ENCODE measurements at regions not wholly inside any gene's neighbourhood (a gene's known extent, or its start where the extent isn't known, plus 50 kb on each side); places are given as distances from the start of the nearest gene placed in this dataset.
"Not testable (repeated sequence)": the region's sequence is repeated elsewhere in the genome, so short reads cannot be mapped to it uniquely, and the experiment has no call there.

DNA sequence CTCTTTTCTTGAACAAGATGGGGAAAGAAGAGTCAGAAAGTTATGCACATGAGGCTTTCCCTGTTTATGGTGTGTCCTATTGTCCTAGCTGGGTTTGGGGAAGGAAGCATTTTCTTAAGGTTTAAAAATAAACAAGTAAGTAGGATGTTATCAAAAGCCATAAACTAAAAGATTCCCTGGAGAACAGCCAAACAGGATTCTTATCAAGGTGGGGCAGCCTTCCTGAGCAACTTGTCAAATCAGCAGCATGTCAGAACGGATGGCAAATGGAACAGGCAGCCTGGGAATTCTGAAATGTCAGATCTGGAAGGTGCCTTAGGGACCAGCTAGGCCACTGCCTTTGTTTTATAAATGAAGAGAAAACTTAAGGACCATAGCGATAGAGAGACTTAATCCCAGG lies 152.2 kb upstream of the RGS6 start:
- no peak overlapping the region for H3K27ac Mint-ChIP-seq (ENCODE audit: low read depth)
- ATAC-seq (replicated peaks; ENCODE audit: extremely low read depth, poor library complexity, severe bottlenecking) (no peak), DNase-seq (ENCODE audit: low spot score in 2 of 2) (no peak)
- H3K4me3 Mint-ChIP-seq, result no peak overlapping the region
- no peaks in the 10 kb centered on the region for H3K36me3 Mint-ChIP-seq (ENCODE audit: insufficient read depth)
- H3K27me3 Mint-ChIP-seq, result peaks cover 22% of the 10 kb centered on the region
- no peaks in the 10 kb centered on the region for H3K9me3 Mint-ChIP-seq
- peaks cover 6% of the 10 kb centered on the region for H3K4me1 Mint-ChIP-seq

DNA sequence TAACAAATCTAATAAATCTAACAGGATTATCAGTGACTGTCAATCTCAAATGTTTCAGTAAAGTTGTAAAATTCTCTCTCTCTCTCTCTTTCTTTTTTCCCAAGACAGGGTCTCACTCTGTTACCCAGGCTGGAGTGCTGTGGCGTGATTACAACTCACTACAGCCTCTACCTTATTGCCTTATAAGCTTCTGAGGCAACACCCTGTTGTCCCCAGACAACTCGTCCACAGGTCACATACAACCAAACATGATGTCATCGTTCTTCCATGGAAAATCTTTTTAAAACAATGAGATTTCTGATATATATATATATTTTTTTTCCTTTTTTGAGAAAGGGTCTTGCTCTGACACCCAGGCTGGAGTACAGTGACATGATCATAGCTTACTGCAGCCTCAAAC lies 151.4 kb upstream of the RGS6 start:
- H3K36me3 Mint-ChIP-seq (ENCODE audit: insufficient read depth), result no peaks in the 10 kb centered on the region
- H3K9me3 Mint-ChIP-seq, result no peaks in the 10 kb centered on the region
- no peak for ATAC-seq (replicated peaks; ENCODE audit: extremely low read depth, poor library complexity, severe bottlenecking)
- H3K4me1 Mint-ChIP-seq, result peaks cover 6% of the 10 kb centered on the region
- H3K27ac Mint-ChIP-seq (ENCODE audit: low read depth), result no peak overlapping the region
- peaks cover 22% of the 10 kb centered on the region for H3K27me3 Mint-ChIP-seq
- H3K4me3 Mint-ChIP-seq, result no peak overlapping the region
- DNase-seq (ENCODE audit: low spot score in 2 of 2), result no peak

DNA sequence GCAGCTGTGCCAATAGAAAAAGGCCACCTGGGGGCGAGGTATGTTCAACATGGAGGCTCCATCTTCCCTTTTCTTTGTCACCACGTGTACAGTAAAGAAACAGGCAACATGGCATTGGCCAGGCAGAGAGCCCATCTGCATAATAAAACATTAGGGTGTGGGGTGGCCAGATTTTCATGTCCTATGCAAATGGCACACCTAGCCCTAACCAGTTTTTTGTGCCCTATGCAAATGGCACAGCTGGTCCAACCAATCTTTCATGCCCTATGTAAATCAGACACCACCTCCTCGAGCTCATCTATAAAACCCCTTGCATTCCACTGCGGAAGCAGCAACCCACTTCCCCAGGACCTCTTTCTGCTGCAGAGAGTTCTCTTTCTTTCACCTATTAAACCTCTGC lies 149.1 kb upstream of the RGS6 start:
- ATAC-seq (replicated peaks; ENCODE audit: extremely low read depth, poor library complexity, severe bottlenecking) (no peak), DNase-seq (ENCODE audit: low spot score in 2 of 2) (no peak)
- H3K4me3 Mint-ChIP-seq, result no peak overlapping the region
- H3K27me3 Mint-ChIP-seq, result peaks cover 22% of the 10 kb centered on the region
- H3K27ac Mint-ChIP-seq (ENCODE audit: low read depth), result no peak overlapping the region
- H3K9me3 Mint-ChIP-seq, result no peaks in the 10 kb centered on the region
- no peaks in the 10 kb centered on the region for H3K36me3 Mint-ChIP-seq (ENCODE audit: insufficient read depth)
- no peaks in the 10 kb centered on the region for H3K4me1 Mint-ChIP-seq

DNA sequence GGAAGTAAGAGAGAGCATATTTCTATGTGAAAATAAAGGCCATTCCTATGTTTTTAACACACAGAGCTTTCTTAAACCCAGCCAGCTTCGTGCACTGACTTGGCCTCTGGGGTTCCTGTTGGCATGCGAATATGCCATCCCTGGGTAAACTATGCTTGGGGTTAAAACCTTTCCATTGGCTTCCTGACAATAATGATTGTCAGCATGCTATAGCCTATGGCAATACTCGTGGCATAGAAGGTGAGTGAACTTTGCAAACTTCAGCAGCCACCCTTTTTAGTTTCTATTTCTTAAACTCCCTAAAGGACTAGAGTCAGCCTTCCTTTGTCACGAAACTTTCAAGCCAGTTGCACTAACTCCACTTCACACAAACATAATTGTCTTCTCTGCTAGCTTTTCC lies 148.4 kb upstream of the RGS6 start:
- H3K4me3 Mint-ChIP-seq, result no peak overlapping the region
- no peaks in the 10 kb centered on the region for H3K4me1 Mint-ChIP-seq
- peaks cover 22% of the 10 kb centered on the region for H3K27me3 Mint-ChIP-seq
- DNase-seq (ENCODE audit: low spot score in 2 of 2) (no peak), ATAC-seq (replicated peaks; ENCODE audit: extremely low read depth, poor library complexity, severe bottlenecking) (no peak)
- no peaks in the 10 kb centered on the region for H3K36me3 Mint-ChIP-seq (ENCODE audit: insufficient read depth)
- no peak overlapping the region for H3K27ac Mint-ChIP-seq (ENCODE audit: low read depth)
- H3K9me3 Mint-ChIP-seq, result no peaks in the 10 kb centered on the region

DNA sequence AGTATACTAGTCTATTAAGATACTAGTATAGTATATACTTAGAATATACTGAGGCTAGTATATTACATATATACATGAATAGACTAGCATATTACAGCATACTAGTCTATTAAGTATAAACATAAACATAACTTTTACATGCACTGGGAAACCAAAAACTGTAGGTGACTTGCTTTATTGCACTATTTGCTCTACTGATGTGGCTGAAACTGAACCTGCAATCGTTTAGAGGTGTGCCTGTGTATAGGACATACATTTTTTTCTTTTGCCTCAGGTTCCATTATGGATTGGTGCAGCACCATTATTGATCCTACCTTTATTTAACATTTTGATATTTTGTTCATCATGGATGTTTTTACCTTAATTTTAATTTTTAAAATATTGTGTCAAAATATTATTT lies 143.2 kb upstream of the RGS6 start:
- ATAC-seq (replicated peaks; ENCODE audit: extremely low read depth, poor library complexity, severe bottlenecking), result no peak
- Mint-ChIP-seq H3K4me1 (no peaks in the 10 kb centered on the region), H3K27me3 (peaks cover 19% of the 10 kb centered on the region)

DNA sequence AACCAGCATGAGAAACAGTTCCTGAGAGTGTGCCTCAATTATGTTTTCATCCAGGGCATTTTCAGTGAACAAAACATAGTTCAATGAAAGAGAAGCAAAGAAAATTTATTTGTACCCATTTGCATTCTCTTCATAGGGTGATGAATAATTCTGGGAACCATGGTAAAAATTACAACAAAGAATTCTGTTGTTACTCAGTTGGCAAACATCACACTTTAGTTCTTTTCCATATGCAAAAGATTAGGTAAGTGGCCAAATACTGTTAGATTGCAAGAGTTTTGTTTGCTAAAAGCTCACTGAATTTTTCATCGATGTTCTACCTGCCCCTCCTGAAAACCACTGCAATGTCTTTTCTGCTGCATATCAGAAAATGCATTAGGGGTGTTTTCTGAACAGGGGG lies 132.4 kb upstream of the RGS6 start:
- H3K4me3 Mint-ChIP-seq, result no peak overlapping the region
- H3K27ac Mint-ChIP-seq (ENCODE audit: low read depth), result no peak overlapping the region
- no peak for DNase-seq (ENCODE audit: low spot score in 2 of 2)
- H3K27me3 Mint-ChIP-seq, result peaks cover 74% of the 10 kb centered on the region
- H3K9me3 Mint-ChIP-seq, result peaks cover 4% of the 10 kb centered on the region
- H3K4me1 Mint-ChIP-seq, result no peaks in the 10 kb centered on the region
- no peaks in the 10 kb centered on the region for H3K36me3 Mint-ChIP-seq (ENCODE audit: insufficient read depth)
- ATAC-seq (replicated peaks; ENCODE audit: extremely low read depth, poor library complexity, severe bottlenecking), result no peak

More for the DNA sequence above, 143.2 kb upstream of the RGS6 start:
- Mint-ChIP-seq H3K9me3 (no peaks in the 10 kb centered on the region), H3K27ac (ENCODE audit: low read depth) (no peak overlapping the region), H3K36me3 (ENCODE audit: insufficient read depth) (no peaks in the 10 kb centered on the region), H3K4me3 (no peak overlapping the region)
- DNase-seq (ENCODE audit: low spot score in 2 of 2), result no peak

DNA sequence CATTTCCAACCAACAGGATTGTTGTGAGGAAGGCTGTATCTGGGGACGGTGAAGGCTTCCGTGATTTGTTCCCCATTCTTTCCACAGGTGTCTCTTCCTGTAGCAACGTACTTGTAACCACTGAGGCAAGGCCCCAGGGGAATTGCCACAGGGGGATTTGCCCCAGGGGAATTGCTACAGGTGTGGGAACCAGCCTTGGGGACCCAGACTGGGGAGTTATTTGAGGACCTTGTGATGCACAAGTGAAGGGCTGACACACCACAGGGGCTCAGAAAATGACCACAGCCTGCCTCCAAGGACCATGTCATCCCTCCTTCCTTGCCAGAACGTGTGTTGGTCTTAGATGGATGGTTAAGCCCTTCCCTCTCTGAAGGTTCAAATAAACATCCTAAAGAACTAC lies 131.4 kb upstream of the RGS6 start:
- no peaks in the 10 kb centered on the region for H3K4me1 Mint-ChIP-seq
- DNase-seq (ENCODE audit: low spot score in 2 of 2) (no peak), ATAC-seq (replicated peaks; ENCODE audit: extremely low read depth, poor library complexity, severe bottlenecking) (no peak)
- H3K36me3 Mint-ChIP-seq (ENCODE audit: insufficient read depth), result no peaks in the 10 kb centered on the region
- H3K9me3 Mint-ChIP-seq, result peaks cover 2% of the 10 kb centered on the region
- H3K27me3 Mint-ChIP-seq, result peaks cover 68% of the 10 kb centered on the region
- H3K27ac Mint-ChIP-seq (ENCODE audit: low read depth), result no peak overlapping the region
- no peak overlapping the region for H3K4me3 Mint-ChIP-seq

DNA sequence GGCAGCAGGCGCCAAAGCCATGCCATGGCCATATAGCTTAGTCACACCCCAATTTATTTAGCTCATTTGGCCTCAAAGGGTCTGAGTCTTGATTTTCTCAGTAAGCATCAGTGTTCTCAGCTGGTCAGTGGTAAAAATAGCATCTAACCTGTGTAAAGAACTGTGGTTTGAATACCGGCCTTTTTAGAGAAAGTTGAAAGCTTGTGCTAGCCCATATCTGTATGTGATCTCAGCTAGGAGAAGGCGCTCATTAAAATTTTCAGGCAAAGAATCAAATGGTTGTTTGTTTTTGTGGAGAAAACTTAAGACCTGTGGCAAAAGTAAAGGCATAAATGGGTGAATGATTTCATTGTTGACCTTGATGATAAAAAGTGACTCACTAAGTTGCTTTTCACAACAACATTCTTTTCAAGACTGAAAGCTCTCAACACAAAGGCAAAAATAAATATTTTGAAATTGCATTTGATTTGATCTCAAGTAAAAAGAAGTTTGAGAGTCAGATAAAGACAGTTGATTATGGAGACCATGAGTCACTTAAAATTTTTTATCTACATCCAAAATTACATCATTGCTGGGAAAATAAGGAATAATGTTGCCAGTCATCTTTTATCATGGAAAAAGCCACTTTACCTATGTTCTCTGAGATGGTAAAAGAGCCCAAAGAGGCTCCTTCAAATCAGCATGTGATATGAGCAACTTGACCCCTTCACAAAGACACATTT lies 128.5 kb upstream of the RGS6 start:
- no peak for DNase-seq (ENCODE audit: low spot score in 2 of 2)
- Mint-ChIP-seq H3K36me3 (ENCODE audit: insufficient read depth) (no peaks in the 10 kb centered on the region), H3K27me3 (peaks cover 68% of the 10 kb centered on the region)

DNA sequence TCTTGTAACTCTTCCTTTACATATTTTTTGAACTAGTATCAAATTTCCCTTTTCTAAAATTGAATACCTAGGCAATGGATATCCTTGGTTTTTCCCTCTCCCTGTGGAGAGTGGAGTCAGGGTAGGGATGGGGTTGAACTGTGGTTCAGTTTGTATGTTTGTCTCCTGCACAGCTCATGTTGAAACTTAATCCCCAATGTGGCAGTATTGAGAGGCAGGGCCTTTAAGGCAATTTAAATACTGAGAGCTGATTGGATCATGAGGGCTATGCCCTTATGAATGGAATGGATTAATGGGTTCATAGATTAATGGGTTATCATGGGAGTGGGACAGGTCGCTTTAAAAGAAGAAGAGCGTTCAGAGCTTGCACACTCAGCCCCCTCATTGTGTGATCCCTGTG lies 127.2 kb upstream of the RGS6 start:
- Mint-ChIP-seq H3K27ac (ENCODE audit: low read depth) (no peak overlapping the region), H3K36me3 (ENCODE audit: insufficient read depth) (no peaks in the 10 kb centered on the region), H3K9me3 (no peaks in the 10 kb centered on the region), H3K27me3 (peaks cover 67% of the 10 kb centered on the region), H3K4me3 (no peak overlapping the region), H3K4me1 (no peaks in the 10 kb centered on the region)
- no peak for ATAC-seq (replicated peaks; ENCODE audit: extremely low read depth, poor library complexity, severe bottlenecking)
- DNase-seq (ENCODE audit: low spot score in 2 of 2), result no peak

More for the DNA sequence above, 128.5 kb upstream of the RGS6 start:
- no peak overlapping the region for H3K4me3 Mint-ChIP-seq
- no peaks in the 10 kb centered on the region for H3K9me3 Mint-ChIP-seq
- no peak overlapping the region for H3K27ac Mint-ChIP-seq (ENCODE audit: low read depth)
- H3K4me1 Mint-ChIP-seq, result no peaks in the 10 kb centered on the region
- no peak for ATAC-seq (replicated peaks; ENCODE audit: extremely low read depth, poor library complexity, severe bottlenecking)

DNA sequence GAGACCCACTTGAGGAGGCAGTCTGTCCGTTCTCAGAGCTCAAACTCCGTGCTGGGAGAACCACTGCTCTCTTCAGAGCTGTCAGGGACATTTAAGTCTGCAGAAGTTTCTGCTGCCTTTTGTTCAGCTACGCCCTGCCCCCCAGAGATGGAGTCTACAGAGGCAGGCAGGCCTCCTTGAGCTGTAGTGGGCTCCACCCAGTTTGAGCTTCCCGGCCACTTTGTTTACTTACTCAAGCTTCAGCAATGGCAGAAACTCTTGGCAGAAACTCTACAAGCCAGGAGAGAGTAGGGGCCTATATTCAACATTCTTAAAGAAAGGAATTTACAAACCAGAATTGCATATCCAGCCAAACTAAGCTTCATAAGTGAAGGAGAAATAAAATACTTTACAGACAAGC lies 125.2 kb upstream of the RGS6 start:
- H3K4me1 Mint-ChIP-seq; DNase-seq (ENCODE audit: low spot score in 2 of 2); H3K9me3 Mint-ChIP-seq; H3K27ac Mint-ChIP-seq (ENCODE audit: low read depth); ATAC-seq (replicated peaks; ENCODE audit: extremely low read depth, poor library complexity, severe bottlenecking); H3K4me3 Mint-ChIP-seq; H3K36me3 Mint-ChIP-seq (ENCODE audit: insufficient read depth): not testable (repeated sequence)
- H3K27me3 Mint-ChIP-seq, result peaks cover 53% of the 10 kb centered on the region

DNA sequence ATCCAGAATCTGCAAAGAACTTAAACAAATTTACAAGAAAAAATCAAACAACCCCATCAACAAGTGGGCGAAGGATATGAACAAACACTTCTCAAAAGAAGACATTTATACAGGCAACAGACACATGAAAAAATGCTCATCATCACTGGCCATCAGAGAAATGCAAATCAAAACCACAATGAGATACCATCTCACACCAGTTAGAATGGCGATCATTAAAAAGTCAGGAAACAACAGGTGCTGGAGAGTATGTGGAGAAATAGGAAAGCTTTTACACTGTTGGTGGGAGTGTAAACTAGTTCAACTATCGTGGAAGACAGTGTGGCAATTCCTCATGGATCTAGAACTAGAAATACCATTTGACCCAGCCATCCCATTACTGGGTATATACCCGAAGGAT lies 121.4 kb upstream of the RGS6 start:
- not testable (repeated sequence) for DNase-seq (ENCODE audit: low spot score in 2 of 2); H3K4me3 Mint-ChIP-seq; ATAC-seq (replicated peaks; ENCODE audit: extremely low read depth, poor library complexity, severe bottlenecking); H3K9me3 Mint-ChIP-seq; H3K36me3 Mint-ChIP-seq (ENCODE audit: insufficient read depth); H3K4me1 Mint-ChIP-seq; H3K27ac Mint-ChIP-seq (ENCODE audit: low read depth)
- peaks cover 49% of the 10 kb centered on the region for H3K27me3 Mint-ChIP-seq

DNA sequence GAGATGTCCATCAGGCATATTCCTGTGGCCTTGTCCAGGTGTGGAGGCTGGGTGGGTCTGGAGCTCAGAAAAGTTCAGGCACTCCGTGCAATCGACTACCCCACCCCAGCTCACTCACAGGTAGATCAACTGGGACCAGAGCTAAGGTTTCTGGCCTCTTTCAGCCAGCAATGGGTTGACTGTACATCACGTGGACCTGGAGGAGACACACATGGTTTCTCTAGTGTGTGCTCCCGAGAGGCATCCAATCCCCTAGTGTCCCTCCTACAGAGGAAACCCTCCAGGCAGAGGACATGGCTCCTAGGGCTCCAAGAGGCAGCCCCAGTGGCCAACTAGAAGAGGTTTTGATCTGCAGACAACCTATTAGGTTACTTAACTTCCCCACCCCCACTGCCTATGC lies 119.5 kb upstream of the RGS6 start:
- peaks cover 50% of the 10 kb centered on the region for H3K27me3 Mint-ChIP-seq
- no peak overlapping the region for H3K27ac Mint-ChIP-seq (ENCODE audit: low read depth)
- H3K4me3 Mint-ChIP-seq, result no peak overlapping the region
- H3K4me1 Mint-ChIP-seq, result no peaks in the 10 kb centered on the region
- no peaks in the 10 kb centered on the region for H3K36me3 Mint-ChIP-seq (ENCODE audit: insufficient read depth)
- ATAC-seq (replicated peaks; ENCODE audit: extremely low read depth, poor library complexity, severe bottlenecking), result no peak
- DNase-seq (ENCODE audit: low spot score in 2 of 2), result no peak
- H3K9me3 Mint-ChIP-seq, result no peaks in the 10 kb centered on the region

DNA sequence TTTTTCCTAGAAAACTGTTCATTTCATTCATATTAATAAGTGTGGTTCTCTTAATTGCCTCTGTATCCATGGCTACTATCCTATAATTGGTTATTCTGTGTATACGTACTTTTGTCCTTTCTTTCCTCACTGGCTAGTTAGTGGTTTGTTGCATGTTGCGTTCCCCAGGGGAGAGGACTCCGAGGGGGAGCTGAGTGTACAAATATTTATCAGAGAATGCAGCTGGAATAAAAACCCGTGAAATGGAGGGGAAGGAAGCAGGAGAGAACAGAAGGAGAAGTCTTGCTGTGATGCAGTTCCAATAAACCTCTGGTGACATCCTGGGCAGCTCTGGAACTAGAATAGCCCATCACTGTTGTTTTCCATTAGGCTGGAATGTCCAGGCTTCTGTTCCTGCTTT lies 117.1 kb upstream of the RGS6 start:
- Mint-ChIP-seq H3K4me3 (no peak overlapping the region), H3K27ac (ENCODE audit: low read depth) (no peak overlapping the region), H3K9me3 (no peaks in the 10 kb centered on the region), H3K36me3 (ENCODE audit: insufficient read depth) (no peaks in the 10 kb centered on the region), H3K27me3 (peaks cover 50% of the 10 kb centered on the region), H3K4me1 (no peaks in the 10 kb centered on the region)
- DNase-seq (ENCODE audit: low spot score in 2 of 2) (no peak), ATAC-seq (replicated peaks; ENCODE audit: extremely low read depth, poor library complexity, severe bottlenecking) (no peak)
